Breast epithelium (tissue), 3 donors: ENCODE measurements at regions not wholly inside any gene's neighbourhood (a gene's known extent, or its start where the extent isn't known, plus 50 kb on each side); places are given as distances from the start of the nearest gene placed in this dataset.

ENCODE experiments used
- POLR2AphosphoS5 ChIP-seq, 3 donors: sonication (generic); formaldehyde crosslinking; IDR thresholded peaks; one replicate each; pipeline ENCODE4 v1.6.1; 2017; ENCODE audit warnings: antibody characterized with exemption in 3 of 3
- TF ChIP-seq, protein P1 (sequence below), 3 donors: fragments of 450-650 bp; IDR thresholded peaks; one replicate each; pipeline ENCODE4 v1.5.1; 2016 to 2017; ENCODE audit warnings: antibody characterized with exemption in 3 of 3, mild to moderate bottlenecking in 3 of 3, moderate library complexity in 3 of 3

GRCh38 chr12:58167622-58168021 is 226.3 kb downstream of the ATP23 start:
- TF ChIP-seq POLR2AphosphoS5 (IDR thresholded peaks at IDR 0.05), result no peak
- TF ChIP-seq, protein P1, sequence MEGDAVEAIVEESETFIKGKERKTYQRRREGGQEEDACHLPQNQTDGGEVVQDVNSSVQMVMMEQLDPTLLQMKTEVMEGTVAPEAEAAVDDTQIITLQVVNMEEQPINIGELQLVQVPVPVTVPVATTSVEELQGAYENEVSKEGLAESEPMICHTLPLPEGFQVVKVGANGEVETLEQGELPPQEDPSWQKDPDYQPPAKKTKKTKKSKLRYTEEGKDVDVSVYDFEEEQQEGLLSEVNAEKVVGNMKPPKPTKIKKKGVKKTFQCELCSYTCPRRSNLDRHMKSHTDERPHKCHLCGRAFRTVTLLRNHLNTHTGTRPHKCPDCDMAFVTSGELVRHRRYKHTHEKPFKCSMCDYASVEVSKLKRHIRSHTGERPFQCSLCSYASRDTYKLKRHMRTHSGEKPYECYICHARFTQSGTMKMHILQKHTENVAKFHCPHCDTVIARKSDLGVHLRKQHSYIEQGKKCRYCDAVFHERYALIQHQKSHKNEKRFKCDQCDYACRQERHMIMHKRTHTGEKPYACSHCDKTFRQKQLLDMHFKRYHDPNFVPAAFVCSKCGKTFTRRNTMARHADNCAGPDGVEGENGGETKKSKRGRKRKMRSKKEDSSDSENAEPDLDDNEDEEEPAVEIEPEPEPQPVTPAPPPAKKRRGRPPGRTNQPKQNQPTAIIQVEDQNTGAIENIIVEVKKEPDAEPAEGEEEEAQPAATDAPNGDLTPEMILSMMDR (IDR thresholded peaks at IDR 0.05), result no peak
